Uterus (tissue), 3 donors: ENCODE measurements at regions not wholly inside any gene's neighbourhood (a gene's known extent, or its start where the extent isn't known, plus 50 kb on each side); places are given as distances from the start of the nearest gene placed in this dataset.

Experiments
- DNase-seq, 2 donors: peaks; one replicate each; pipeline ENCODE4 v3.0.0-alpha.2; 2019 to 2020
- H3K27ac ChIP-seq, 2 donors: fragments of 200-600 bp; sonication (generic); 1 replicate in 1 of 2; 2 replicates in 1 of 2; pipeline ENCODE4 v1.5.1; 2016 to 2018
- H3K27me3 ChIP-seq, 2 donors: fragments of 200-600 bp; sonication (generic); one replicate each; pipeline ENCODE4 v1.5.1; 2018 to 2019; ENCODE audit warnings: control low read depth in 1 of 2
- H3K36me3 ChIP-seq, 2 donors: fragments of 200-600 bp; sonication (generic); one replicate each; pipeline ENCODE4 v1.5.1; 2019; ENCODE audit warnings: control low read depth in 1 of 2
- H3K4me1 ChIP-seq, 2 donors: fragments of 200-600 bp; sonication (generic); one replicate each; pipeline ENCODE4 v1.5.1; 2018 to 2019; ENCODE audit warnings: control low read depth in 1 of 2
- H3K4me3 ChIP-seq, 2 donors: fragments of 200-600 bp; sonication (generic); 1 replicate in 1 of 2; 2 replicates in 1 of 2; pipeline ENCODE4 v1.5.1; 2018 to 2019; ENCODE audit warnings: mild to moderate bottlenecking in 1 of 2
- H3K9me3 ChIP-seq, 2 donors: fragments of 200-600 bp; sonication (generic); one replicate each; pipeline ENCODE4 v1.5.1; 2019; ENCODE audit warnings: control low read depth in 1 of 2
- POLR2A ChIP-seq, 2 donors: fragments of 450-650 bp; IDR thresholded peaks; one replicate each; pipeline ENCODE4 v1.6.1; 2016; ENCODE audit warnings: antibody characterized with exemption in 2 of 2, mild to moderate bottlenecking in 1 of 2, moderate library complexity in 1 of 2
- intact Hi-C: fragments of 100-400 bp; cut with DNase I; formaldehyde crosslinking; loops from one replicate; pipeline ENCODE4 v1.15.1; 2023; ENCODE audit warnings: low total_unique reads
- TF ChIP-seq, protein P1 (sequence below), 4 experiments: fragments of 200-600 bp in 2 of 4; fragments of 450-650 bp in 2 of 4; sonication (generic) in 2 of 4; IDR thresholded peaks; one replicate each; pipeline ENCODE4 v1.5.1; 2016 to 2019; ENCODE audit warnings: antibody characterized with exemption in 4 of 4, mild to moderate bottlenecking in 2 of 4, moderate library complexity in 1 of 4
- donor health status: DM: yes; HTN: yes; CAD: no.

GRCh38 chr1:228923973-228924686 lies 188.9 kb downstream of the RHOU start:
- no peaks in the 10 kb centered on the region for H3K27me3 ChIP-seq
- H3K4me1 ChIP-seq, result no peaks in the 10 kb centered on the region
- intact Hi-C loops, result no loop called here
- TF ChIP-seq POLR2A (IDR thresholded peaks at IDR 0.05), result no peak
- TF ChIP-seq, protein P1, sequence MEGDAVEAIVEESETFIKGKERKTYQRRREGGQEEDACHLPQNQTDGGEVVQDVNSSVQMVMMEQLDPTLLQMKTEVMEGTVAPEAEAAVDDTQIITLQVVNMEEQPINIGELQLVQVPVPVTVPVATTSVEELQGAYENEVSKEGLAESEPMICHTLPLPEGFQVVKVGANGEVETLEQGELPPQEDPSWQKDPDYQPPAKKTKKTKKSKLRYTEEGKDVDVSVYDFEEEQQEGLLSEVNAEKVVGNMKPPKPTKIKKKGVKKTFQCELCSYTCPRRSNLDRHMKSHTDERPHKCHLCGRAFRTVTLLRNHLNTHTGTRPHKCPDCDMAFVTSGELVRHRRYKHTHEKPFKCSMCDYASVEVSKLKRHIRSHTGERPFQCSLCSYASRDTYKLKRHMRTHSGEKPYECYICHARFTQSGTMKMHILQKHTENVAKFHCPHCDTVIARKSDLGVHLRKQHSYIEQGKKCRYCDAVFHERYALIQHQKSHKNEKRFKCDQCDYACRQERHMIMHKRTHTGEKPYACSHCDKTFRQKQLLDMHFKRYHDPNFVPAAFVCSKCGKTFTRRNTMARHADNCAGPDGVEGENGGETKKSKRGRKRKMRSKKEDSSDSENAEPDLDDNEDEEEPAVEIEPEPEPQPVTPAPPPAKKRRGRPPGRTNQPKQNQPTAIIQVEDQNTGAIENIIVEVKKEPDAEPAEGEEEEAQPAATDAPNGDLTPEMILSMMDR (IDR thresholded peaks at IDR 0.05), result no peak
- H3K9me3 ChIP-seq, result no peaks in the 10 kb centered on the region
- DNase-seq, result no peak
- no peak overlapping the region for H3K4me3 ChIP-seq
- no peaks in the 10 kb centered on the region for H3K36me3 ChIP-seq
- H3K27ac ChIP-seq, result no peak overlapping the region

DNA sequence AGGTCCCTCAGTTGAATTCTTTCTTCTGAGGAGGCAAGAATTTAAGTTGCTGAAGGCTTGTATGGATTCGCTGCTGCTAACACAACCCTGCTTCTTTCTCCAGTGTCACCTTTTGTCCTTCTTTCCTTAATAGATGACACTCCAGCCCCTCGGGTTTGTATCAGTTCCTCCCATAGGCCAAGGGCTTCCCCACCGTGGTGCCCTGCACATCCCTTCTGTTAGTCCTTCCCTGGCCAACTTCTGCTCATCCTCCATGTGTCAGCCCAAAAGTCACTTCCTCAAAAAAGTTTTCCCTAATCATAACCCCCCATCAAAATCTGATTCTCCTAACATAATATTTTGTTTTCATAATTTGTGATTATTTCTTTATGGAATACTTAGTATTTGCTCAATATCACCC lies 190.4 kb downstream of the RHOU start:
- intact Hi-C loops, result no loop called here
- Histone ChIP-seq H3K4me1 (no peaks in the 10 kb centered on the region), H3K9me3 (no peaks in the 10 kb centered on the region), H3K27ac (no peak overlapping the region), H3K4me3 (no peak overlapping the region), H3K36me3 (no peaks in the 10 kb centered on the region), H3K27me3 (no peaks in the 10 kb centered on the region)
- TF ChIP-seq, protein P1 (IDR thresholded peaks at IDR 0.05), result no peak
- no peak for TF ChIP-seq POLR2A (IDR thresholded peaks at IDR 0.05)
- no peak for DNase-seq

- H3K27me3 ChIP-seq, result no peaks in the 10 kb centered on the region
- no peak for DNase-seq
- no peaks in the 10 kb centered on the region for H3K4me1 ChIP-seq
- H3K4me3 ChIP-seq, result no peak overlapping the region
- no peaks in the 10 kb centered on the region for H3K9me3 ChIP-seq
- intact Hi-C loops, result no loop called here
- no peak for TF ChIP-seq POLR2A (IDR thresholded peaks at IDR 0.05)
- TF ChIP-seq, protein P1 (IDR thresholded peaks at IDR 0.05), result no peak
- H3K36me3 ChIP-seq, result no peaks in the 10 kb centered on the region
- no peak overlapping the region for H3K27ac ChIP-seq
These were observed 192.1 kb downstream of the RHOU start for GRCh38 chr1:228927421-228927820.

DNA sequence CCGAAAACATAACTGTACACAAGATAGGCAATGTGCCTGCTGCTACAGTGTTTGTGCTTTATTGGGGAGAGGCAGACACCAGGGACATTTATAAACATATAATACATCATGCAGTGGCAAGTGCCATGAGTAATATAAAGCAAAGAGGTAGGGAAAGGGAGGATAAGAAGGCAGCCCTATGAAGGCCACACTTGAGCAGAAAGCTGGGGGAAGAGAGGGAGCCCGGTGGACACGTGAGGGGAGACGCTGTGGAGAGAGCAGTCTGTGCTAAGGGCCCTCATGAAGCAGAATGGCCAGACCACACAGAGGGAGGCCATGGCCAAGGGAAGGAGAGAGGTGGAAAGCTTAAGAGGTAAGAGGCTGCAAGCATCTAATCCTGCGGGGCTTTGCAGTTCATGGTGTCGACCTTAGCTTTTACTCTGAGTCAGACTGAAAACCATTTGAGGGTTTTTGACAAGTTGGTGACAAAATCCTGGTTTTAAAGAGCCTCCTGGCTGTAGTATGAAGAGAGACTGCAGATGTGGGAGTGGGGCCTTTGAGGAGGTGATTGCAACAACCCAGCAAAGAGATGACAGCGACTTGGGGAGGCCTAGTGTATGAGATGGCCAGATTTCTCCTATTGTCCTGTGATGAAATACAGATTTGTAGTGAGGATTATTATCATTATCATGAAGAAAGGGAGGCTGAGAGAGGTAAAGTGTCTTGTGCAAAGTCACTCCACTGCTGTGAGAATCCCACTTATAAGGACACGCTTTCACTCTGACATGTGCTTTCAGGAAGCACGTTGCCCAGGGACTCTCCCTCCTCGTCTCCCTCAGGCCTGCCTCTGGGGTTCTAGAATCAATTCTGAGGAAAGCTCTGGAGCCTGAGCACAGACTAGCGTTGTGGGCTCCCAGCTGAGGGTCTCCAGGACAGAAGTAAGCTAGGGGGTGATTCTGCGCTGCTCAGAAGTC lies 192.9 kb downstream of the RHOU start:
- TF ChIP-seq, protein P1 (IDR thresholded peaks at IDR 0.05), result no peak
- TF ChIP-seq POLR2A (IDR thresholded peaks at IDR 0.05), result no peak
- intact Hi-C loops, result no loop called here

GRCh38 chr1:228929476-228930027 lies 194.3 kb downstream of the RHOU start:
- no peaks in the 10 kb centered on the region for H3K4me1 ChIP-seq
- TF ChIP-seq, protein P1 (IDR thresholded peaks at IDR 0.05), result no peak
- no peak for TF ChIP-seq POLR2A (IDR thresholded peaks at IDR 0.05)
- no peaks in the 10 kb centered on the region for H3K27me3 ChIP-seq
- intact Hi-C loops, result no loop called here
- H3K4me3 ChIP-seq, result no peak overlapping the region
- no peaks in the 10 kb centered on the region for H3K9me3 ChIP-seq
- no peak for DNase-seq
- H3K27ac ChIP-seq, result no peak overlapping the region
- no peaks in the 10 kb centered on the region for H3K36me3 ChIP-seq

More for the DNA sequence above, 192.9 kb downstream of the RHOU start:
- H3K4me3 ChIP-seq, result no peak overlapping the region
- H3K4me1 ChIP-seq, result no peaks in the 10 kb centered on the region
- H3K36me3 ChIP-seq, result no peaks in the 10 kb centered on the region
- no peak overlapping the region for H3K27ac ChIP-seq
- H3K9me3 ChIP-seq, result no peaks in the 10 kb centered on the region
- H3K27me3 ChIP-seq, result no peaks in the 10 kb centered on the region
- DNase-seq, result no peak
